ENCODE measurements at regions not wholly inside any gene's neighbourhood (a gene's known extent, or its start where the extent isn't known, plus 50 kb on each side); places are given as distances from the start of the nearest gene placed in this dataset.

- no peak overlapping the region for H3K27ac ChIP-seq
- no peak for ATAC-seq (ENCODE audit: insufficient number of reproducible peaks, low FRiP score, low read depth)
- H3K4me1 ChIP-seq (ENCODE audit: control insufficient read depth in 1 of 2, low read depth in 2 of 2) = no peaks in the 10 kb centered on the region
- H3K36me3 ChIP-seq = no peaks in the 10 kb centered on the region
- H3K4me3 ChIP-seq = no peak overlapping the region
- no peak for DNase-seq (ENCODE audit: low spot score)
- H3K27me3 ChIP-seq (replicated peaks; ENCODE audit: insufficient read depth) = no peaks in the 10 kb centered on the region
- H3K9me3 ChIP-seq = no peaks in the 10 kb centered on the region
- no peak for TF ChIP-seq CTCF (IDR thresholded peaks at IDR 0.05)
Observed at GRCh38 chr2:198994678-198995077, 463.1 kb downstream of the SATB2 start.

GRCh38 chr2:198991431-198991830 is 466.3 kb downstream of the SATB2 start:
- Histone ChIP-seq H3K36me3 (no peaks in the 10 kb centered on the region), H3K27ac (no peak overlapping the region), H3K9me3 (no peaks in the 10 kb centered on the region), H3K27me3 (replicated peaks; ENCODE audit: insufficient read depth) (no peaks in the 10 kb centered on the region), H3K4me3 (no peak overlapping the region), H3K4me1 (ENCODE audit: control insufficient read depth in 1 of 2, low read depth in 2 of 2) (no peaks in the 10 kb centered on the region)
- ATAC-seq (ENCODE audit: insufficient number of reproducible peaks, low FRiP score, low read depth) (no peak), DNase-seq (ENCODE audit: low spot score) (no peak)
- TF ChIP-seq CTCF (IDR thresholded peaks at IDR 0.05) = no peak

GRCh38 chr2:198975779-198976178 is 482.0 kb downstream of the SATB2 start:
- peaks cover 12% of the 10 kb centered on the region for H3K9me3 ChIP-seq
- DNase-seq (ENCODE audit: low spot score) (no peak), ATAC-seq (ENCODE audit: insufficient number of reproducible peaks, low FRiP score, low read depth) (no peak)
- H3K27ac ChIP-seq = no peak overlapping the region
- H3K36me3 ChIP-seq = no peaks in the 10 kb centered on the region
- no peaks in the 10 kb centered on the region for H3K4me1 ChIP-seq (ENCODE audit: control insufficient read depth in 1 of 2, low read depth in 2 of 2)
- H3K4me3 ChIP-seq = no peak overlapping the region
- no peak for TF ChIP-seq CTCF (IDR thresholded peaks at IDR 0.05)
- H3K27me3 ChIP-seq (replicated peaks; ENCODE audit: insufficient read depth) = no peaks in the 10 kb centered on the region

GRCh38 chr2:198973785-198974184 is 484.0 kb downstream of the SATB2 start:
- Histone ChIP-seq H3K27ac (no peak overlapping the region), H3K4me3 (no peak overlapping the region), H3K36me3 (no peaks in the 10 kb centered on the region), H3K4me1 (ENCODE audit: control insufficient read depth in 1 of 2, low read depth in 2 of 2) (no peaks in the 10 kb centered on the region), H3K9me3 (peaks cover 12% of the 10 kb centered on the region), H3K27me3 (replicated peaks; ENCODE audit: insufficient read depth) (no peaks in the 10 kb centered on the region)
- ATAC-seq (ENCODE audit: insufficient number of reproducible peaks, low FRiP score, low read depth) (no peak), DNase-seq (ENCODE audit: low spot score) (no peak)
- TF ChIP-seq CTCF (IDR thresholded peaks at IDR 0.05) = no peak

- no peak for TF ChIP-seq CTCF (IDR thresholded peaks at IDR 0.05)
- peaks cover 12% of the 10 kb centered on the region for H3K9me3 ChIP-seq
- no peak for ATAC-seq (ENCODE audit: insufficient number of reproducible peaks, low FRiP score, low read depth)
- no peaks in the 10 kb centered on the region for H3K36me3 ChIP-seq
- H3K27me3 ChIP-seq (replicated peaks; ENCODE audit: insufficient read depth) = no peaks in the 10 kb centered on the region
- H3K4me1 ChIP-seq (ENCODE audit: control insufficient read depth in 1 of 2, low read depth in 2 of 2) = no peaks in the 10 kb centered on the region
- no peak for DNase-seq (ENCODE audit: low spot score)
- H3K4me3 ChIP-seq = no peak overlapping the region
- no peak overlapping the region for H3K27ac ChIP-seq
Observed at GRCh38 chr2:198973181-198973580, 484.6 kb downstream of the SATB2 start.
